GM12872 (cell line): ENCODE measurements at regions not wholly inside any gene's neighbourhood (a gene's known extent, or its start where the extent isn't known, plus 50 kb on each side); places are given as distances from the start of the nearest gene placed in this dataset.

Experiments
- CTCF ChIP-seq: IDR thresholded peaks from 3 replicates; pipeline ENCODE4 v1.5.1; 2011; ENCODE audit warnings: low read depth, mild to moderate bottlenecking, low read length, moderate library complexity; ENCODE audit not compliant: insufficient read depth

- TF ChIP-seq CTCF: no peak
Observed at GRCh38 chr3:112744106-112744505, 102.6 kb downstream of the CD200R1L start.

GRCh38 chr3:112742934-112743333 is 102.0 kb upstream of the CCDC80 start:
- TF ChIP-seq CTCF: no peak

GRCh38 chr3:112741983-112742382 is 101.0 kb upstream of the CCDC80 start:
- no peak for TF ChIP-seq CTCF

- TF ChIP-seq CTCF: no peak
Observed at GRCh38 chr3:112740835-112741234, 99.9 kb upstream of the CCDC80 start.

- no peak for TF ChIP-seq CTCF
Observed at GRCh38 chr3:112739252-112739965, 98.5 kb upstream of the CCDC80 start.

GRCh38 chr3:112738366-112738765 is 97.4 kb upstream of the CCDC80 start:
- no peak for TF ChIP-seq CTCF

- TF ChIP-seq CTCF: no peak
Observed at GRCh38 chr3:112736805-112737566, 96.0 kb upstream of the CCDC80 start.
